Skin of body (tissue), 1 donor: ENCODE measurements at regions not wholly inside any gene's neighbourhood (a gene's known extent, or its start where the extent isn't known, plus 50 kb on each side); places are given as distances from the start of the nearest gene placed in this dataset.
"Not testable (repeated sequence)": the region's sequence is repeated elsewhere in the genome, so short reads cannot be mapped to it uniquely, and the experiment has no call there.

Experiments used
- DNase-seq: peaks from one replicate; lab custom pipeline; 2025; lab: John Stamatoyannopoulos, UW

DNA sequence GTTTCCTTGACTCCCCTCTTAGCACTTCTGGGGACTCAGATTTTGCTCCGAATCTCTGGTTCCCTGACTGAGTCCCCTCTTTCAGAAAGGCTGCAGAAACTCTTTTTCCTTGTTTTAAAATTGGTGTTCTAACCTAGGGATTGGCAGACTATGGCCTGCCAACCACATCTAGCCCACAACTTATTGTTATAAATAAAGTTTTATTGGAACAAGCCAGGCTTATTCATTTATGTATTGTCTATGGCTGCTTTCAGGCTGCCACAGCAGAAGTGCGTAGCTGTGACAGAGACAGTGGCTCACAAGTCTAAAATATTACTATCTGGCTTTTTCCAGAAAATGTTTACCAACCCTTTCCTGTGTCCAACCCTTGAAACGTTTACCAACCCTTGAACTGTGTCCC, 81.7 kb downstream of the IER5 start:
- no peak for DNase-seq

DNA sequence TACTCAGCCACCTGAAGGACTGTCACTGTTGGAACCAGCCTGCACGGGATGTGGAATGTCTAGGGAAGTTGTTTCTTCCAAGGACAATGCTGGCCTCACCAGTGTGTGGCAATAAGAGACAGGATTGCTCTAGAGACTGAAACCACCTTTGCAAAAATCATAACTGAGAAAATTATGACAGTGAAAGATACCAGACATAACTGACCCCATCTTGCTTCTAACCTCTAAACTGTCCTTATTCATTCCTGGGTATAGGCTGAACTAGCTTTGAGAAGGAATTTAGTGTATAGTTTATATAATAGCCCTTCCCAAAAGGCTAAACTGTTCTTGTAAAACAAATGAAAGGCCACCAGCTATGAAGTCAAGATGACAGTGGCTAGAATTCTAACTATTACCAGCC, 83.6 kb downstream of the IER5 start:
- no peak for DNase-seq

DNA sequence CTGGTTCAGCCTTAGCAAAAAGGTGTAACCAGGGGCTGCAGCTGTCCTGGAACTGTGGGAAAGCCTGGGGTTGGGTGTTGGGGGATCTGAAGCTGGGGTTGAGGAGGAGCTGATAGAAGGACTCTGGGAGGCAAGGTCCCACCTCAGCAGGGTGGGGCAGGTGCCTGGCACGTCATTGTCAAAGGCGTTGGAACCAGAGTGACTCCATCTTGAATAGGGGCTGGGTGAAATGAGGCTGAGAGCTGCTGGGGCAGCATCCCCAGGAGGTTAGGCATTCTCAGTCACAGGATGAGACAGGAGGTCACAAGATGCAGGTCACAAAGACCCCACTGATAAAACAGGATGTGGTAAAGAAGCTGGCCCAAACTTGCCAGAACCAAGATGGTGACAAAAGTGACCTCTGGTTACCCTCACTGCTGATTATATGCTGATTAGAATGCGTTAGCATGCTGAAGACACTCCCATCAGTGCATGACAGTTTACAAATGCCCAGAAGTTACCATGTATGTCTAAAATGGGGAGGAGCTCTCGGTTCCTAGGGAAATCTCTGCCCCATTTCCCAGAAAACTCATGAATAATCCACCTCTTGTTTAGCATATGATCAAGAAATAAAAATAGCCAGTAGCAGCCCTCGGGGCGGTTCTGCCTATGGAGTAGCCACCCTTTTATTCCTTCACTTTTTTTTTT, 85.4 kb downstream of the IER5 start:
- DNase-seq, result no peak

DNA sequence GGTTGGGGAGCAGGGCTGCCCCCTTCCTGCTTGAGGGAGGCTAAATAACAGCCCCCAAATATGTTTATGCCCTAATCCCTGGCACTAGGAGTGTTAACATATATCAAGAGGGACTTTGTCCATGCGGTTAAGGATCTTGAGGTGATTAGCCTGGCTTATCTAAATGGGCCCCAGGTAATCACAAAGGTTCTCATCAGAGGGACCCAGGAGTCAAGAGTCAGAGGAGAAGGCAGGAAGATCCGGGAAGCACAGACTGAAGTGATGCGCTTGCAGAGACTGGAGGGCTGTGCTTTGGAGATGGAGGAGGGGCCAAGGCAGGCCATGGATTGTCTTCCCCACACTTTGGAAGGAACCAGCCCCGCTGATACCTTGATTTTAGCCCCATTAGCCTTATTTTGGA, 86.4 kb downstream of the IER5 start:
- DNase-seq, result no peak

DNA sequence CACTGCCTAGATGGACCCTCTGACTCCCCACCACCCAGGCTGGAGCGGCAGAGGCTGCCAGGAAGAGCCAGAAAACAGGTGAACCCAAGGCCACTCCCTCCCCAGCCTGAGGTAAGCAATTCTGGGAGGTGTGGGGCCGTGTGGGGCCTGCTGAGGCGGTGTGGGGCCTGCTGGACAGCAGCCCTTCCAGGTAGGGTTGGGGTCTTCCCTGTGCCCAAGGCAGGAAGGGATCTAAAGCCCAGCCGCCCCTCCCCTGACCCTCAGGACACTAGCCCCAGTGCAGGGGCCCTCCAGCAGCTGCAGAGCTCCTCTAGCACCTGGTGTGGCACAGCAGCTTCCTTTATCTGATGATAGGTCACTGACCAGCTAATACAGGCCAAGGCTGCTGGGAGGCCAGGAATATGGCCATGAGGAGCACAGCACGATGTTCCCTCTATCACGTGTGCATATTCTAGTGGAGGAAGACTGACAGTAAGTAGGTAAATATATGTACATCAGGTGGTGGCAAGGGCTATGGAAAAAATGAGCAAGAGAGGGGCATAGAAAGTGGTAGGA, 86.9 kb downstream of the IER5 start:
- DNase-seq, result no peak

DNA sequence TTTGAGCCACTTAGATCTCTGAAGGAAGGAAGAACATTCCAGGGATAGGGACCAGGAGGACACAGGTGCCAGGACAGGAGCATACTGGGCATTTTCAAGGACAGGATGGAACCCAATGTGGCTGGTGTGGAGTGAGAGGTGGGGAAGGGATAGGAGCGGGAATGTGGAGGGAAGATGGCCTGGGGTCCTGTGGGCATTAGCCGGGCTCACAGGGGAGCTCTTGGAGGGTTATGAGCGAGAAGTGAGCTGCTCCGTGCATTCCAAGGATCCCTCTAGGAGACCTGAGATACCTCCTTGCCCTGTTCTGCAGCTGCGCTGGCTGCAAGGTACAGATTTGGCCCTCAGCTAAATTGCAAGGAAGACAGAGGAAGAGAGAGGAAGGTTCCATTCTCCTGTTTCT, 87.5 kb downstream of the IER5 start:
- DNase-seq, result no peak

DNA sequence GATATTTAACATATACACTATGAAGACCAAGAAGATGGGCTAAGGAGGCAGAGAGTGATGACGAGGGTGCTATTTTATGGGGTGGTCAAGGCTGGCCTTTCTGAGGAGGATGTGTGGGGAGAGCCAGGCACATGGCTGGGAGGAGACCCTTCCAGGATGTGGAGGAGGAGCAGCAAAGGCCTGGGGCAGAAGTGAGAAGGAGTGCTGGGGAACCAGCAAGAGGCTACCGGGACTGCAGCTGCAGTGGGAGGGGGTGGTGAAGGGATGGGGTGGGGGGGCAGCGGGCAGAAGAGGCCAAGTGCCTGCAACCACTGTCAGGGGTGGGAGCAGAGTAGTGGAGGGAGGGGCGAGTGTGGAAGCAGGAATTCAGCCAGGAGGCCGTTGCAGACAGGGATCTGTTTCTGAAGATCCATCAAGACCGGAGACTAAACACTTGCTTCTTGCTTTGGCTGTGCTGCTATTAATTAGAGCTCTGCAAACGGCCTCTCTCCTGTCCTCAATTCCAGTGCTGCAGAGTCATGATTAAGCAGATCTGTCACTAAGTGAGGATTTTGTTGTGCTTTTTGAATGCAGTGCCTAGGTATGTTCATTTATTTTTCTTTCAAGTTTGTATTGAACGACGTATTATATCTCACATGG, 89.9 kb downstream of the IER5 start:
- no peak for DNase-seq

DNA sequence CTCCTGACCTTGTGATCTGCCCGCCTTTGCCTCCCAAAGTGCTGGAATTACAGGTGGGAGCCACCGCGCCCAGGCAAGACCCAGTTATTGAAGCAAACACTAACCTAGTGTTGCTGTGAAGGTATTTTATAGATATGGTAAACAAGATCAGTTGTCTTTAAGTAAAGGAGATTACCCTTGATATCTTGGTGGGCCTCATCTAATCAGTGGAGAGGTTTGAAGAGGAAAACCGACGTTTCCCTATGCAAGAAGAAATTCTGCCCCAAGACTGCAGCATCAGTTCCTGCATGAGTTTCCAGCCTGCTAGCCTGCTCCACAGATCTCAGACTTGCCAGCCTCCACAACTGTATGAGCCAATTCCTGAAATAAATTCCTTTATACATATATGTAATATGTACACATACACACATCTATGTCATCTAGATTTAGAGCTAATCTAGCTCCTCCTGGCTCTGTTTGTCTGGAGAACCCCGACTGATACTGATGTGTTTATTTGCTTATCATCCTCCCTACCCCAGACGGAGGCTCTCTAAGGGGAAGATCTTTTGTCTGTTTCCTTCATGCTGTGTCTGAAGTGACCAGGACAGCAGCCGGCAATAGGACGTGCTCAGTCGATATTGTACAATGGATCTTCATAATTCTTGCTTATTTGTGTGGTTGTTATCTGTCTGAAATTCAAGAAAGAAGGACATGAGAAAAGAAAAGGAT, 90.9 kb downstream of the IER5 start:
- DNase-seq, result no peak

DNA sequence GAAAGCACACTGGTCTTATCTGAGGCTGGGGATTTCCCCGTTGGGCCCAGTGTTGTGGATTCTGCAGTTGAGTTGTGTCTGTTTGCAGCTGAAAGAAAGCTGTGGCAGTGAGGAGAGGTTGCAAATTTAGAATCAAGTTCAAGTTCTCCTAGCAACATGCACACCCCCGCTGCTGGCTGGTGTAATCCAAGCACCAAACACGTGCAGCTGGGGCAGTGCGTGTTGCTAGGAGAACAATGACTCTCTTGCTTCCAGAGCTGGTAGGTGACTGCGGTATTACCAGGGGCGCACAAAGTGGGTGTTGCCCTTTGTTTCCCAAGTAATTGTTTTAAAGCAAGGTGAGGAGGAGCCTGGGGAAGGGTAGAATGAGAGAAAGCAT, 91.5 kb downstream of the IER5 start:
- DNase-seq, result peak; percentile 80

DNA sequence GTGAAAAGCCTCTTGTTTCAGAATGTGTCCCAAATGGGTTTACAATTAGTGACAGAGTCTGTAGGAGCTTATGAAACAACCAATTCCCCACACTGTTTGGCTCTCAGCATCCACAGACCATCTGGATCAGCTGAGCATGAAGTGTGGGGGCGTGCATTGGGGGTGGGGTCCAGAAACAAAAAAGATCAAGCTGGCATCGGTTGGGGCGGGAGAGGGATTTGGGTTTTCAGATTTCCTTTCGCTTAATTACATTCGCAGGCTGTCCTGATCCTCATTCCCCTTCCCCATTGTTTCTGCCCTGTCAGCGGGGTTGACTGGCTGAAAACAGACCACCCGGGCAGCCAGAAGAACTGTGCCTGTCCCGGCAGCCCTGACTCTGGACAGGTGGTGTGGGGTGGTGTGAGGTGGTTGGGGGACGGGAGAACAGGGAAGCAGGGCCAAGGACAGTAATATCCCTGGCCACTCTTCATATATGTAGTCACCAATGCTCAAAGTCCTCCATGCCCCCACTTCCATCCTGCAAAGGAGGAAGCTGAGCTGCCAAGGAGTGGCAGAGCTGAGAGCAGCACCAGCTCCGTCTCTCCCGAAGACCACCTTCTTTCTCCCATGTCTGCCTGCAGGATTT, 92.0 kb downstream of the IER5 start:
- peak; percentile 80 for DNase-seq

DNA sequence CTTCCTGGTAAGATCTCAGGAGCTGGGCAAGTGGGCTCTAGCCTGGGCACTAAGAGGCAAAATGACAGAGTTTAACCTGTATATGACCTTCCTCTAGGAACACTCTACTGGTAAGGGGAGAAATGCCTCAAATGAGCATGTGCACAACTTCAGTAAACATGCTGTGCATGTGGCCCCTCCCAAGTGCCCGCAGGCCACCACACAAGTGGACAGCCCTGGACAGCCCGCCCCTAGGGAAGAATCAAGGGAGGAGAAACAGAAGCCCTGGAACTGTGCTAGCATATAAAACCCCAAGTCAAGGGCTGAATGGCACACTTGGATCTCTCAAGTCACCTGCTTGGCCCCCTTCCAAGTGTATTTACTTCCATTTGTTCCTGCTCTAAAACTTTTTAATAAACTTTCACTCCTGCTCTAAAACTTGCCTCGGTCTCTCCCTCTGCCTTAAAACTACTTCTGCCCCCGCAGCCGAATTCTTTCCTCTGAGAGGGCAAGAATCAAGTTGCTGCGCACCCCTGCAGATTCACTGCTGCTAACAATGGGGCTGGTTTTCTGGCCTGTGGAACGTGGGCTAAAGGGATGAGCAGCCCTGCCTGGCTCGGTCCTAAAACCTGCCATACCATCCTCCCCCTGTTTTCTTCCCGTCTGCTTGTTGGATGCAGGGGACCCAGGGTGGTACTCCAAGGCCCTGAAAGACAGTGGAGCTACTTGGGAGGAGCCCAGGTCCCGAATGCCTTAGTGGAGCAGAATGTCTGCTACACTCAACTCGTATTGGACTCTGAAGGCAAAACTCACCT, 93.5 kb downstream of the IER5 start:
- DNase-seq, result no peak

DNA sequence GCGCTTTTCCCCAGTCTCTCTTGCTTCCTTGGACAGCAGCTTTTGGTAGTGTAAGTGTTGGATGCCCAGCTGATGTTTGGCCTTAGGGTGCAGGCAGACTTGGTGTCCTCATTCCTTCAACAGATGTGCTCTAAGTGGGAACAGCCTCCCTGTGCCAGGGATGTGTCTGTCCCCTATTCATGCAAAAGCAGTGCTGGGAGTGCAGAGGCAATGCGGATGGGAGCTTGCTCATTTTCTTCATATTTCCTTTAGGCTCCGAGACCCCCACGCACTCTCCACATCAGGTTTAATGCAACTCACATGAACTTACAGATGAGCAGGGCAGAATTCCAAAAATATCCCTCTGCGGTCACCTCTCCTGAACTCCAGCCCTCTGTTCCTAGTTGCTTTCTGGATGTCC, 96.1 kb downstream of the IER5 start:
- DNase-seq, result no peak

DNA sequence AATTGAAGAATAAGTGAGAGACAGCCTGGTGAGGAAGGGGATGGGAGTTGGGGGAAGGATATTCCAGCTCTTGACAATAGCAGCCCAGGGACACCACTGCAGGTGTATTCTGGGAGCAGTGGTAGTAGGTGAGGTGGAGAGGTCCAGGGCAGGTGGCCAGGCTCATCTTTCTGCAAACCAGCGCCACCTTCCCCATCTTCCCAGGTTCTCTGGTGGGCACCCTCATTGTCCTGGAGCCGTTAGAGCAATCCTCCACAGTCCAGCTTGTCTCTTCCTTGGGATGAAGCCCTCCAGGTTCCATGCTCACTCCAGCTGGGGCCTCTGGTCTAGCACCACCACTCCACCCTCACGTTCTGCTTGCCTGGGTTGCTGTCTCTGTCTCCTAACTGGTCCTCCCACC, 97.0 kb downstream of the IER5 start:
- no peak for DNase-seq

DNA sequence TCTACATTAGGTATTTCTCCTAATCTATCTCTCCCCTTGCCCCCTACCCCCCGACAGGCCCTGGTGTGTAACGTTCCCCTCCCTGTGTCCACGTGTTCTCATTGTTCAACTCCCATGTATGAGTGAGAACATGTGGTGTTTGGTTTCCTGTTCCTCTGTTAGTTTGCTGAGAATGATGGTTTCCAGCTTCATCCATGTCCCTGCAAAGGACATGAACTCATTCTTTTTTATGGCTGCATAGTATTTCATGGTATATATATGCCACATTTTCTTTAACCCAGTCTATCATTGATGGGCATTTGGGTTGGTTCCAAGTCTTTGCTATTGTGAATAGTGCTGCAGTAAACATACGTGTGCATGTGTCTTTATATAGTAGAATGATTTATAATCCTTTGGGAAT, 97.6 kb downstream of the IER5 start:
- not testable (repeated sequence) for DNase-seq

DNA sequence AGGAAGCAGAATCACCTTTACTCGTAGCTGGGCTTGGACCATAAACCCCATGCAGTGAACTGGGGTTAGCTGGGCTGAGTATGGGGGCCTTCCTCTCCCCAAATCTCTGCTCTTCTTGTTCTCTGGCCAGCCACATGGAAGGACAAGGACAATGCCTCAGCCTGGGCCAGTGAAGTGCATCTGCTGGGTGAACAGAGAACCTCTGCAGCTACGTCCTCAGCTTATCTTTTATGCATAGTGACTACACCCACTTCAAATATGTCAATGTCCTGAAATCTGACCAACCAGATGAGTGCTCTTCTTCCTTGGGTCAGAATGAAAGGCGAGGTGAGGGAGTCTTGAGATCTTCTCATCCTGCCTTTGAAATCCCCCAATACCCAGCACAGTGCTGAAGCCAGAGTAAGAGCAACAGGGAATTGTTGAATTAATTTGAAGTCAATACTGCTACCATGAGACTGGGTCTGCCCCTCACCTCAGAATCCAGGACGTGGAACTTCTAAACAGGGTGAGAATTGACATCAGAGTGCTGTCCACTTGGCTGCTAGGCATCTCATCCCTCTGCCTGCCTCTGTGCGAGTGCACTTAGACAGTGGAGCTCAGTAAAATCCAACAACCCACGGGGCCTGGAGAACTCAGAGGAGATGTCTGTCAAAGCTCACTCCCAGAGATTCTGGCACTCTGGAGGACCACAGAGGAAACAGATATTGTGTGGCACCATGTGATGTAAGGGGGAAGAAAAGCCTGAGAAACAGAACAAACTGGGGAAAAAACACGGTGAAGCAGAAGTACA, 99.0 kb downstream of the IER5 start:
- DNase-seq, result no peak

DNA sequence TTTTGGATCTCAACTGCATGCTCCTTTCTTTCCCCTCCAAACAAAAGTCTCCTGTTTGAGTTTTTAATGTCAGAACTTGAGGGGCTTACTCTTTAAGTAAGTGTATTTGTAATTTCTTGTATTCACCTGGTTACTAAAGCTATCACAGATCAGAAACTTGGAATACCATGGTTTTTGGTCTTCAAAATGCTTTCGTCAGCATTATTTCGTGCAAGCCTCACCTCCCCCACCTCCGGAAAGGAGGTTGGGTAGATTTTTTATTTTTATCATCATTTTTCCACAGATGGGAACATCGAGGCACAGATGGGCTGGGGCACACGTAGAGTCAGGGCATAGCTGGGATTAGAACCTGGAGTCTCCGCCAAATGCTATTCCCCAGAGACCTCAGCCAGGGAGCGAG, 100.7 kb downstream of the IER5 start:
- DNase-seq, result no peak

DNA sequence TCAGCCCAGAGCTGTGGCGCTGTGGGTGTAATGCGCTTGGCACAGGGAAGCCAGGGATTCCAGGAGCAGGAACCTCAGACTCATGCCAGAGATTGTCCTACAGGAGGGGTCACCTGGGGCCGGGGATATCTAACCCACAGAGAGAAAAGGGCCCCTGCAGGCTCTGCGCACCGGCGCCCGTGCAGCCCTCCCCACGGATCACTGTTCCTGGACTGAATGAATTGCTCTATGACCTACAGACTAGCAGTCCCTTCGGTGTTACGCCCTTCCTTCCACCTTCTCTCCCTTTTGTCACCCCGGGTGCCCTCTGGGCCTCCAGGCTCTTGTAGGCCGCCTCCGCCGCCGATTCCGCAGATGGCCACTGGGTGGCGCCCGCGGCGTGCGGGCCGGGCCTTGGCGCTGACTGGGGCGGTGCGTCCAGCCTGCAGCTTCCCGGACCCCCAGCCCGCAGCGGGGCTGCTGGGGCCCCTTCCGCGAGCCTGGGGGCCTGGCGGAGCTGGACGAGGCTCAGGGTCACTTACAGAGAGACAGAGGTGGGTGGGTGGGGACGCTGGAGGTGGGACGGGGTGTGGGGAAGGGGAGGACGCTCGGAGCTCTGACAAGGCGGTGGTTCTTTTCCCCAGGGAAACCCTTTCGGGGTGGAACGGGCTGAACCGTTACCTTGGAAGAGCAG, 101.3 kb downstream of the IER5 start:
- DNase-seq, result no peak

DNA sequence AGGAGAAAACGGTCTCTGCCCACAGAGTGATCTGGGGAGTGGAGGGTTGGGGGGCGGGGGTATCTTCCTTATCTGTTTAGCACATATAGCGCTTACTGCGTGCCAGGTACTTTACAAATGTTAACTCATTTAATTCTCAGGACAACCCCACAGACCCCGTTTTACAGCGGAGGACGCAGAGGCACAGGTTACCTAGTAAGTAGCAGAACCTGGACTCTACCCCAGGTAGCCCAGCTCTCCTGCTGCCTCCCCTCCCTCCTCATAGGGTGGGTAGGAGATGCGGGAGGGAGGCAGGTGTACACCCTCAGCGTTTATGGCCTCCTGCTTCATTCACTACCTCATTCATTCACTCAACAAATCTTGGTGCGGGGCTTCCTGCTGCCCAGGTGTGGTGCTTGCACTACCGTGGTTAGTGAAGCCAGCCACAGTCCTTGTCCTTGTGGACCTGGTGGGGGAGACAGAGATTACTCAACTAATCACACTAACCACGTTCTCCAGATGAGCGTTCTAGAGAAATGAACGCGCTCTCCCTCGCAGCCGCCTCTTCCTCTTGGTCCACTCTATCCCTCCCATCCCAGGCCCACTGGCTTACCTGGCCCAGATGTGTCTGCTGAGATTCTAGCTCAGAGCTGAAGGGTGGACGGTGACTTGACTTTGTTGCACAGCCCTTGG, 102.0 kb downstream of the IER5 start:
- no peak for DNase-seq

DNA sequence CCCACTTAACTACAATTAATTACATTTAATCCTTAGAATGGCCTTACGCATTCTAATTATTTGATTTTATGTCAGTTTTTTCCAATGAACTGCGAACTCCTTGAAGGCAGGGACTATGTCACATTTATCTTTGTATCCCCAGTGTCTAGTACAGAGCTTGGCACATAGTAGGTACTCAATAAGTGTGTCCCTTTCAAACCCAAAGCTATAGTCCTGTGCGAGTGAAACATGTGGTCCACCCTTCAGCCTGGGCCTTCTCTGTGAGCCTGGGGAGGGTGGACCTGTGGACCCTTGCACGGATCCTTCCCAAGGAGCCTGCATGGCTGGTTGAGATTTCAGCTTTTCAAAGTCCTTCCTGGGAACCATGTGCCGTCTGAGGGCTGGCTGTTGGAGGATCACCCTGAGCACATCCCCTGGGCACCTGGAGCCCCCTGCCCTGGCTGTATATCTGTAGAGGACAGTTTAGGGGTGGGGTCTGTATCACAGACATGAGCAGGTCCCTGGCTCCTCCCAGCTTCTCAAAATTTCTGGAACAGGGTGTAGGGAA, 103.1 kb downstream of the IER5 start:
- peak; percentile 8 for DNase-seq
